Esophagus (tissue), 2 donors: ENCODE measurements at regions not wholly inside any gene's neighbourhood (a gene's known extent, or its start where the extent isn't known, plus 50 kb on each side); places are given as distances from the start of the nearest gene placed in this dataset.

Experiments
- H3K27ac ChIP-seq, 2 donors: one replicate each; pipeline ENCODE4 v1.5.1; 2013; ENCODE audit warnings: low read depth in 2 of 2, mild to moderate bottlenecking in 2 of 2, inconsistent platforms in 1 of 2, low read length in 1 of 2, moderate library complexity in 1 of 2
- H3K27me3 ChIP-seq, 2 donors: one replicate each; pipeline ENCODE4 v1.6.1; 2013; ENCODE audit warnings: low read length in 2 of 2, control low read depth in 1 of 2, mild to moderate bottlenecking in 1 of 2; ENCODE audit not compliant: insufficient read depth in 2 of 2, control insufficient read depth in 1 of 2
- H3K36me3 ChIP-seq, 2 donors: one replicate each; pipeline ENCODE4 v1.6.1; 2013; ENCODE audit warnings: low read length in 1 of 2; ENCODE audit not compliant: control insufficient read depth in 2 of 2, insufficient read depth in 2 of 2
- H3K4me1 ChIP-seq, 2 donors: one replicate each; pipeline ENCODE4 v1.6.1; 2013; ENCODE audit warnings: low read length in 1 of 2; ENCODE audit not compliant: control insufficient read depth in 2 of 2, insufficient read depth in 2 of 2
- H3K4me3 ChIP-seq, 2 donors: one replicate each; pipeline ENCODE4 v1.5.1; 2013; ENCODE audit warnings: low read length in 2 of 2, mild to moderate bottlenecking in 2 of 2, low read depth in 1 of 2, moderate library complexity in 1 of 2
- H3K9me3 ChIP-seq, 2 donors: one replicate each; pipeline ENCODE4 v1.6.1; 2013; ENCODE audit warnings: mild to moderate bottlenecking in 2 of 2, low read depth in 1 of 2, low read length in 1 of 2, moderate library complexity in 1 of 2; ENCODE audit not compliant: control insufficient read depth in 2 of 2, insufficient read depth in 1 of 2
- WGBS, 2 donors: extraction: QIAGEN DNeasy Blood & Tissue Kit; methylation state at CpG; one replicate each; pipeline ENCODE4 v1.1.7; 2013; 5-methylcytosine and 5-hydroxymethylcytosine counted together
- donor health status: healthy with polysubstance abuse.
- donor health status: Bipolar disorder and iron deficiency.

DNA sequence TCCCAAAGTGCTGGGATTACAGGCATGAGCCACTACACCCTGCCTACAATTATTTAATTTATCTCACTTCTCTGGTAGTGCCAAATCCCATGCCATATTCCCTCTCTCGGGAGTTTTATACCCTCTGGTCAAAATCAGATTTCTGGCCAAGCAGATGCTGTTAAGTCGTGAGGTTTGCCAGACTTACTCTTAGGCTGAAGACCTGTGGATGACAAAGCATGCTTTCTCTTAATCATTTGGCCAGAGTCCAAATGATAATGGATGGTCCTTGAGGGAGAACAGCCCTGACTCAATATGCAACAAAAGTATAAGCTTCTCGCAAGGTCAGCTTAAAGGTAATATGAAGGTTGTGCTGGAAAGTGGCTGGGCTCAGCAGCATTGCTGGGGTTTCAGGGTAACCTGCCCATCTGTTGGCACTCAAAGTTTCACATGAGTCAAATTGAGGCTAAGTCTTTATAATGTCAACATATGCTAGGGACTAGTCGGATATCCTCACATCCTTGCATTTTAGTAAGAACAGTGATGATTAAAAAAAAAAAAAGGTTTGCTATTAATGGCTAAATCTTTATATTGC lies 280.1 kb downstream of the KIF4B start:
- H3K27ac ChIP-seq: no peak overlapping the region
- WGBS, 2 donors: 68 to 74% methylated on average over 4 of the region's 4 CpGs
- no peaks in the 10 kb centered on the region for H3K36me3 ChIP-seq
- no peak overlapping the region for H3K4me3 ChIP-seq
- H3K27me3 ChIP-seq: no peaks in the 10 kb centered on the region
- H3K4me1 ChIP-seq: no peaks in the 10 kb centered on the region
- H3K9me3 ChIP-seq: no peaks in the 10 kb centered on the region

- Histone ChIP-seq H3K4me3 (no peak overlapping the region), H3K36me3 (no peaks in the 10 kb centered on the region), H3K4me1 (no peaks in the 10 kb centered on the region), H3K27ac (no peak overlapping the region), H3K9me3 (no peaks in the 10 kb centered on the region), H3K27me3 (no peaks in the 10 kb centered on the region)
- 41 to 55% methylated on average over 1 of the region's 1 CpG for WGBS, 2 donors
Observed at GRCh38 chr5:155295111-155295510, 281.6 kb downstream of the KIF4B start.

GRCh38 chr5:155299386-155300005 lies 285.9 kb downstream of the KIF4B start:
- Histone ChIP-seq H3K27me3 (no peaks in the 10 kb centered on the region), H3K9me3 (no peaks in the 10 kb centered on the region), H3K4me3 (no peak overlapping the region), H3K4me1 (no peaks in the 10 kb centered on the region), H3K36me3 (no peaks in the 10 kb centered on the region), H3K27ac (no peak overlapping the region)
- 77% methylated on average over 8 of the region's 8 CpGs for WGBS, 2 donors

GRCh38 chr5:155303120-155303519 lies 289.6 kb downstream of the KIF4B start:
- Histone ChIP-seq H3K27ac (no peak overlapping the region), H3K4me3 (no peak overlapping the region), H3K4me1 (peaks cover 0 to 4% of the 10 kb centered on the region in 2 donors), H3K36me3 (no peaks in the 10 kb centered on the region), H3K27me3 (no peaks in the 10 kb centered on the region), H3K9me3 (no peaks in the 10 kb centered on the region)
- 40 to 50% methylated on average over 3 of the region's 3 CpGs for WGBS, 2 donors

DNA sequence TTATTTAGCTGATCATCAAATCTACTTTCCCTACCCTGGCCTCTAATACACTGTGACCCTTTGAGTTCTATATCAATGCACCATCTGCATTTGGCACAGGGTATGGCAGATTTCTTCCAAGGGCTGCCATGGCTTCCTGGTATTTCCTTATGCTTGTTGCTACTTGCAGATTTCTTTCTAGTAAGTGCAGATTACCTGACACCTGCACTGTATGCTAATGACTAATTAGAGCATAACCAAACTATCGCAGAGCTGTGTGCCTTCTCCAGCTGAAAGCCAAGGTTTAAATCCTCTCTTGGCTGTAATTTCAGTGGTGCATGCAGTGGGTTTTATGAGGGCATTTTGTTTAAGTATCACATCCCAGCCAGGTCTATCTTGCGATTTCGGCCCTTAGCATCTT lies 293.7 kb downstream of the KIF4B start:
- H3K4me1 ChIP-seq: peaks cover 0 to 4% of the 10 kb centered on the region in 2 donors
- H3K4me3 ChIP-seq: no peak overlapping the region
- H3K27me3 ChIP-seq: no peaks in the 10 kb centered on the region
- H3K27ac ChIP-seq: peak overlapping the region in 1 of 2 donors; percentile 29
- WGBS, 2 donors: 55 to 56% methylated on average over 3 of the region's 3 CpGs
- no peaks in the 10 kb centered on the region for H3K36me3 ChIP-seq
- H3K9me3 ChIP-seq: no peaks in the 10 kb centered on the region

GRCh38 chr5:155308289-155308688 lies 294.7 kb downstream of the KIF4B start:
- H3K9me3 ChIP-seq: no peaks in the 10 kb centered on the region
- H3K4me1 ChIP-seq: peaks cover 0 to 4% of the 10 kb centered on the region in 2 donors
- H3K4me3 ChIP-seq: no peak overlapping the region
- H3K27ac ChIP-seq: no peak overlapping the region
- H3K36me3 ChIP-seq: no peaks in the 10 kb centered on the region
- no peaks in the 10 kb centered on the region for H3K27me3 ChIP-seq

DNA sequence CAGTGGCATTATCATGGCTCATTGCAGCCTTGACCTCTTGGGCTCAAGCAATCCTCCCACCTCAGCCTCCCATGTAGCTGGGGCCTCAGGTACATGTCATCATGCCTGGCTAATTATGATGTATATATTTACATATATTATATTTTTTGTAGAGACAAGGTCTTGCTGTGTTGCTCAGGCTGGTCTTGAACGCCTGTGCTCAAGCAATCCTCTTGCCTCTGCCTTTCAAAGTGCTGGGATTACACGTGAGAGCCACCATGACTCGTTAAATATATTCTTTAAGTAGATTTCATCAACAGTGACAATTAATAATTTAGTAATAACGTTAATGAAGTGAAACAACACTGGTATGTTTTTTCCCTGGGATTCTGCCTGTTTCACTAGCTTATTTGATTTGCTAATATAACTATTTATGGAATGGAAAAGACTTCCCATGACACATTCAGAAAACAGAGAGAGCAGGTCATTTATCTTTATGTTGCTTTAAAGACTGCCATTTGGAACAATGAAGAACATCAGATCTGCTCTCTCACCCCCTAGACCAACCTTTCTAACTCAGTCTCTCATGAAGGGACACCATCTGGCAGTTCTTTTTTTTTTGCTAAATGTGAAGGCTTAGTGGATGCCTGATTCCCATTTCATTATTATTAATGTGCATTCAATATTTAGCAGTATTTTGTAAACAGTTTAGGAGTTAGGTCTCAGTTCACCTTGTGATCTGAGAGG lies 295.6 kb downstream of the KIF4B start:
- H3K4me1 ChIP-seq: peaks cover 0 to 4% of the 10 kb centered on the region in 2 donors
- H3K9me3 ChIP-seq: no peaks in the 10 kb centered on the region
- H3K27ac ChIP-seq: no peak overlapping the region
- H3K27me3 ChIP-seq: no peaks in the 10 kb centered on the region
- 54 to 56% methylated on average over 4 of the region's 4 CpGs for WGBS, 2 donors
- no peaks in the 10 kb centered on the region for H3K36me3 ChIP-seq
- no peak overlapping the region for H3K4me3 ChIP-seq

GRCh38 chr5:155311721-155312120 lies 298.2 kb downstream of the KIF4B start:
- no peak overlapping the region for H3K27ac ChIP-seq
- H3K36me3 ChIP-seq: no peaks in the 10 kb centered on the region
- peaks cover 0 to 4% of the 10 kb centered on the region in 2 donors for H3K4me1 ChIP-seq
- H3K4me3 ChIP-seq: no peak overlapping the region
- H3K9me3 ChIP-seq: no peaks in the 10 kb centered on the region
- WGBS, 2 donors: 61 to 67% methylated on average over 1 of the region's 1 CpG
- H3K27me3 ChIP-seq: no peaks in the 10 kb centered on the region

- H3K36me3 ChIP-seq: no peaks in the 10 kb centered on the region
- no peak overlapping the region for H3K27ac ChIP-seq
- no peaks in the 10 kb centered on the region for H3K9me3 ChIP-seq
- no peaks in the 10 kb centered on the region for H3K4me1 ChIP-seq
- H3K4me3 ChIP-seq: no peak overlapping the region
- H3K27me3 ChIP-seq: no peaks in the 10 kb centered on the region
- WGBS, 2 donors: 79 to 81% methylated on average over 2 of the region's 2 CpGs
Observed at GRCh38 chr5:155313518-155313917, 300.0 kb downstream of the KIF4B start.
